ENCODE measurements at regions not wholly inside any gene's neighbourhood (a gene's known extent, or its start where the extent isn't known, plus 50 kb on each side); places are given as distances from the start of the nearest gene placed in this dataset.

GRCh38 chr7:35581605-35582210 is 113.2 kb downstream of the HERPUD2 start:
- no peak for DNase-seq

GRCh38 chr7:35576031-35576573 is 118.8 kb downstream of the HERPUD2 start:
- no peak for DNase-seq

- no peak for DNase-seq
Measured at GRCh38 chr7:35571611-35572240, 123.2 kb downstream of the HERPUD2 start.

GRCh38 chr7:35570937-35571336 is 124.0 kb downstream of the HERPUD2 start:
- no peak for DNase-seq

GRCh38 chr7:35565927-35566326 is 129.0 kb downstream of the HERPUD2 start:
- no peak for DNase-seq

GRCh38 chr7:35558841-35559240 is 136.1 kb downstream of the HERPUD2 start:
- no peak for DNase-seq

GRCh38 chr7:35556515-35557471 is 138.1 kb downstream of the HERPUD2 start:
- no peak for DNase-seq

- DNase-seq, result no peak
Measured at GRCh38 chr7:35555934-35556333, 139.0 kb downstream of the HERPUD2 start.

- no peak for DNase-seq
Measured at GRCh38 chr7:35555386-35555785, 139.5 kb downstream of the HERPUD2 start.

GRCh38 chr7:35553519-35553918 is 141.4 kb downstream of the HERPUD2 start:
- peak; percentile 23 to 46 for DNase-seq

- no peak for DNase-seq
Measured at GRCh38 chr7:35552691-35553090, 142.2 kb downstream of the HERPUD2 start.

- no peak for DNase-seq
Measured at GRCh38 chr7:35551321-35552081, 143.4 kb downstream of the HERPUD2 start.

- DNase-seq, result no peak
Measured at GRCh38 chr7:35550831-35551230, 144.1 kb downstream of the HERPUD2 start.

- no peak for DNase-seq
Measured at GRCh38 chr7:35549781-35550180, 145.2 kb downstream of the HERPUD2 start.

GRCh38 chr7:35548291-35548690 is 146.6 kb downstream of the HERPUD2 start:
- DNase-seq, result no peak

- no peak for DNase-seq
Measured at GRCh38 chr7:35546691-35547429, 148.1 kb downstream of the HERPUD2 start.

- DNase-seq, result no peak
Measured at GRCh38 chr7:35545831-35546230, 149.1 kb downstream of the HERPUD2 start.

GRCh38 chr7:35544028-35544742 is 150.8 kb downstream of the HERPUD2 start:
- DNase-seq, result no peak

GRCh38 chr7:35537067-35538023 is 157.6 kb downstream of the HERPUD2 start:
- DNase-seq, result peak; percentile 73 to 77

Data from right lung (tissue), 2 donors.